ENCODE measurements at regions not wholly inside any gene's neighbourhood (a gene's known extent, or its start where the extent isn't known, plus 50 kb on each side); places are given as distances from the start of the nearest gene placed in this dataset.

GRCh38 chr4:93957186-93957585 lies 128.6 kb downstream of the ATOH1 start:
- TF ChIP-seq POLR2A (IDR thresholded peaks at IDR 0.05) (no peak), CTCF (IDR thresholded peaks at IDR 0.05) (no peak)
- H3K27me3 ChIP-seq = no peaks in the 10 kb centered on the region
- no peaks in the 10 kb centered on the region for H3K36me3 ChIP-seq
- H3K4me1 ChIP-seq = no peaks in the 10 kb centered on the region
- no peak for DNase-seq
- H3K27ac ChIP-seq = no peak overlapping the region
- H3K4me3 ChIP-seq = no peak overlapping the region
- no peaks in the 10 kb centered on the region for H3K9me3 ChIP-seq

DNA sequence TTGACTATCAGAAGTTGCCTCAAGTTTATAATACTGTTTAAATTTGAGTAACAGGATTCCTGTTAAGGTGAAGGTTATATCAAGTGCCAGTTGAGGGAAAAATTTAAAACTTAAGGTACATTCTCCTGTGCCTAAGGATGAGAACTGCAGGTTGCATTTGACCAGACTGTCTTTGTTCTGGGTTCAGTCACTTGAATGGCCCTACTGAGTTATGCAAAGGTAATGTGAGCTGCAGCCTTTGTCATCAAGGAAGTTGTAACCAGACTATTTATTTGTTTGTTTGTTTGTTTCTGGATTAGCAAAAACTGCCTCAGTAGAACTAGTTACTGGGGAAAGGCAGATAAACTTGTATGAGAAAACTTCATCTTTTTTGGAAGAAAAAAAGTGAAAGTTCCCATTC lies 131.9 kb downstream of the ATOH1 start:
- DNase-seq = no peak
- Histone ChIP-seq H3K27me3 (no peaks in the 10 kb centered on the region), H3K4me1 (no peaks in the 10 kb centered on the region), H3K27ac (no peak overlapping the region), H3K36me3 (no peaks in the 10 kb centered on the region), H3K9me3 (no peaks in the 10 kb centered on the region), H3K4me3 (no peak overlapping the region)
- TF ChIP-seq POLR2A (IDR thresholded peaks at IDR 0.05) = no peak

GRCh38 chr4:93960916-93961315 lies 132.4 kb downstream of the ATOH1 start:
- TF ChIP-seq POLR2A (IDR thresholded peaks at IDR 0.05) (no peak), CTCF (IDR thresholded peaks at IDR 0.05) (no peak)
- Histone ChIP-seq H3K9me3 (no peaks in the 10 kb centered on the region), H3K4me3 (no peak overlapping the region), H3K36me3 (no peaks in the 10 kb centered on the region), H3K27ac (no peak overlapping the region), H3K4me1 (no peaks in the 10 kb centered on the region), H3K27me3 (no peaks in the 10 kb centered on the region)
- DNase-seq = no peak

- Histone ChIP-seq H3K9me3 (no peaks in the 10 kb centered on the region), H3K27ac (no peak overlapping the region), H3K4me1 (no peaks in the 10 kb centered on the region), H3K27me3 (no peaks in the 10 kb centered on the region), H3K36me3 (no peaks in the 10 kb centered on the region), H3K4me3 (no peak overlapping the region)
- no peak for TF ChIP-seq CTCF (IDR thresholded peaks at IDR 0.05)
- no peak for TF ChIP-seq POLR2A (IDR thresholded peaks at IDR 0.05)
- no peak for DNase-seq
Measured at GRCh38 chr4:93981594-93981993, 153.0 kb downstream of the ATOH1 start.

- H3K4me3 ChIP-seq = no peak overlapping the region
- no peaks in the 10 kb centered on the region for H3K27me3 ChIP-seq
- TF ChIP-seq CTCF (IDR thresholded peaks at IDR 0.05) (no peak), POLR2A (IDR thresholded peaks at IDR 0.05) (no peak)
- H3K9me3 ChIP-seq = no peaks in the 10 kb centered on the region
- DNase-seq = no peak
- H3K27ac ChIP-seq = no peak overlapping the region
- H3K4me1 ChIP-seq = no peaks in the 10 kb centered on the region
- no peaks in the 10 kb centered on the region for H3K36me3 ChIP-seq
Measured at GRCh38 chr4:93982255-93982654, 153.7 kb downstream of the ATOH1 start.

DNA sequence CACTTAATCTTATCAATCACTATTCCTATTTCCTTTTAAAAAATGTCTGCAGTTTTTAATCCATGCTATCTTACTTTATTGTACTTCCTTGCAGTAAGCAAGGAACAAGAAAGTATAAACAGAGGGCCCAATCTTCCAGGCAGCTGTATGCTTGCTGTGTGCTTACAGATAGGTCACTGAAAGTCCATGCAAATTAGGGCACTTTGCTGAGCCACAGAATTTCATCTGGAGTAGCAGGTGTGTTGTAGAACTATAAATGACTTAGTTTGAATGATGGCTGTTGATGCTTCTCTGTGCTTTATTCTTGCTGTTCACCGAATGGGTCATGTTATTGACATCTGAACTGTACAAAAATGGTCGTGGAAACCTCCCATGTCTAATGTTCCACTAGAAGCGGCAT lies 154.6 kb downstream of the ATOH1 start:
- Histone ChIP-seq H3K27ac (no peak overlapping the region), H3K27me3 (no peaks in the 10 kb centered on the region), H3K4me3 (no peak overlapping the region), H3K4me1 (no peaks in the 10 kb centered on the region), H3K36me3 (no peaks in the 10 kb centered on the region), H3K9me3 (no peaks in the 10 kb centered on the region)
- TF ChIP-seq POLR2A (IDR thresholded peaks at IDR 0.05) (no peak), CTCF (IDR thresholded peaks at IDR 0.05) (no peak)
- no peak for DNase-seq
